C4-2B (cell line): ENCODE measurements at regions not wholly inside any gene's neighbourhood (a gene's known extent, or its start where the extent isn't known, plus 50 kb on each side); places are given as distances from the start of the nearest gene placed in this dataset.

Source experiments
- H3K27ac ChIP-seq: fragments of 450-650 bp; 2 replicates; pipeline ENCODE4 v1.5.1; 2017
- CTCF ChIP-seq: fragments of 450-650 bp; conservative IDR thresholded peaks from 2 replicates; pipeline ENCODE4 v1.5.1; 2017; ENCODE audit warnings: mild to moderate bottlenecking
- ZFX ChIP-seq: fragments of 450-650 bp; IDR thresholded peaks from 2 replicates; pipeline ENCODE4 v1.6.1; 2017

DNA sequence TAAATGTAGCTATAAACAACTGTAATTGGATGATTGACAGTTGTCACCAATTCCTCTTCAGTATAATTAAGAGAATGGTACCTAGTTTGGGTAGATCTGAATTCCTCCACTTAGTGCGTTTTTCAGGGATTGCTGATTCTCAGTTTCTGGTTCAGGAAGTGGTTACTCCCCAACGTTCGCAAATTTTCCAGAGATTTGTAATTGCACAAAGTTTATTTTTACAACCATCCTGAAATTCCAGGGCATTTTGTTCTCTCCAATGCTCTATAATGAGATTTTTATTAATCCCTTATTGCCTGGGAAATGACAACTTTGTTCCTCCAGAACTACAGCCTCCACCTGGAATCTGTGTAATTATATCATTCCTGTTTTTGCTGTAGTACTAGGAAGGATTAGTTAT is 710.6 kb upstream of the ZEB2 start:
- H3K27ac ChIP-seq = no peak overlapping the region
- TF ChIP-seq ZFX = no peak
- no peak for TF ChIP-seq CTCF

DNA sequence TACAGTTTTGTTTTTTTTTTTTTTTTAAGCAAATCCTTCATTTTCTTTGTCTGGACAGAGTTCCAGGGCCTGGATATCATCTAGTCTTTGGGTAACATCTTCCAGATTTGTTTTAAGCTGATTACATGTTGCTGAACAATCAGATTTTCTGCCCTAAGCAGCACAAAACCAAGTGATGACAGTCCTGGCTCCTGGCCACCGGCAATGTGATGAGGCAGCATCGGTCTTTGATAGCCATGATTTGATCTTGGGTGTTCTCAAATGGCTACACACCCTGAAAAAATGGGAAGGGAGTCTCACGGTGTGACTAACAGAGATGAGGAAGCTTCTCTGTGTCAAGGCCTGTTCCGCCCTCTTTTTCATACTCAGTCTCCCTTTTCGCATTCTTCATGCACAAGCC is 708.6 kb upstream of the ZEB2 start:
- TF ChIP-seq CTCF (no peak), ZFX (no peak)
- H3K27ac ChIP-seq = no peak overlapping the region

DNA sequence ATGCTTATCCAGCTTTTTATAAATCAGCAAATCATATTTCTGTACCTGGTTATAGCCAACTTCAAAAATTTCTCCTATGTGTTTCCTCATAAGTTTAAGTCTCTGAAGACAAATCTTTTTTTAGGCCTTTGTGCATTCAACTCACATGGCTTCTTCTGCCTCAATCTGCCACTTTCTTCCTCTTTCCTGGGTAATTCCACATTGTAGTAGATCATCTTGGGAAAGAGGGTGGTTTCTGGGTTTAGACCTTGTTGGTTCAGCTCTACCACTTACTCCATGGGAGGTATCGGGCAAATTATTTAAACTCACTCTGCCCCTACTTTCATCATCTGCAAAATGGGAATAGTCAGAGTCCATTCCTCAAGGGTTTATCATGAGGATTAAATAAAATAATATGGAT is 707.0 kb upstream of the ZEB2 start:
- H3K27ac ChIP-seq = no peak overlapping the region
- TF ChIP-seq CTCF = no peak
- no peak for TF ChIP-seq ZFX

GRCh38 chr2:145221516-145221915 is 701.6 kb upstream of the ZEB2 start:
- TF ChIP-seq ZFX (no peak), CTCF (no peak)
- no peak overlapping the region for H3K27ac ChIP-seq

DNA sequence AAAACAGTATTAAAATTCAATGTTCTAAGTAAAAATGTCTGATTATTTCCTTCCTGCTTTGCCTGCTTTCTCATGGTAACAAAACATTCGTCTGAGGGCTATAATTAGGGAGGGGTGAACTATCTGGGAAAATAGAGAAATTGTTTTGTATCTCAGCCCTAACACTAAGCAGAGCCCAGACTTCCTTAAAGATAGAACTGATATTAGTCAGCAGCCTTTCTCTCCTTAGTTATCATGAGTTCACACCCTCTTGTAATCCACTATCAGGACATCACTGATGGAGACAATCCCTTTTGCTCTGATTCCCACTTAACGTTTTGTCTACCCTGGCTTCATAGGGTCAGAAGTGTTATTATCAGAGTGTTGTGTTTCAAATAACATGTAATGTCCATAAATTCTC is 701.1 kb upstream of the ZEB2 start:
- no peak for TF ChIP-seq ZFX
- no peak for TF ChIP-seq CTCF
- no peak overlapping the region for H3K27ac ChIP-seq

DNA sequence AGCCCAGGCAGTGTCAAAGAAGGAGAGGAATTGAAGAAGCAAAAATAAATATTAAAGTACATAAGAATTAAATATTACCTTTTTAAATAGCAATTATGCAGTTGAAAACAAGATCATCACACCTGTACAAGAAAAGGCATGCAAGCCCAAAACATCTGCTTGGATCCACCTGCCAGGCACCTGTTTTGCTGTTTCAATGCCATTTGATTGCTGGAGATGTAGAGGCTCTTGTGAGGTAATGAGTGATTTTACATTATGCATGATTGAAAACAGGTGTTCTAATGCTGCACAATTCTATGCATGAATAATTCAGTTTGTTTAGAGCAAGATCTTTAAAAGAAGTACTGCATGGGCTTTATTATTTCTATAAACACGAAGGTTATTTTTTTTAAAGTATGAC is 700.6 kb upstream of the ZEB2 start:
- no peak for TF ChIP-seq CTCF
- no peak for TF ChIP-seq ZFX
- H3K27ac ChIP-seq = no peak overlapping the region

- no peak overlapping the region for H3K27ac ChIP-seq
- TF ChIP-seq ZFX (no peak), CTCF (no peak)
Measured at GRCh38 chr2:145207884-145208283, 688.0 kb upstream of the ZEB2 start.
